HG03565 (cell line): ENCODE measurements at regions not wholly inside any gene's neighbourhood (a gene's known extent, or its start where the extent isn't known, plus 50 kb on each side); places are given as distances from the start of the nearest gene placed in this dataset.

Source experiments
- ATAC-seq: cut with Tn5 transposase; IDR thresholded peaks from one replicate; pipeline ENCODE4 v1.9.1; 2021; ENCODE audit warnings: mild to moderate bottlenecking, moderate library complexity; ENCODE audit not compliant: unreplicated experiment

DNA sequence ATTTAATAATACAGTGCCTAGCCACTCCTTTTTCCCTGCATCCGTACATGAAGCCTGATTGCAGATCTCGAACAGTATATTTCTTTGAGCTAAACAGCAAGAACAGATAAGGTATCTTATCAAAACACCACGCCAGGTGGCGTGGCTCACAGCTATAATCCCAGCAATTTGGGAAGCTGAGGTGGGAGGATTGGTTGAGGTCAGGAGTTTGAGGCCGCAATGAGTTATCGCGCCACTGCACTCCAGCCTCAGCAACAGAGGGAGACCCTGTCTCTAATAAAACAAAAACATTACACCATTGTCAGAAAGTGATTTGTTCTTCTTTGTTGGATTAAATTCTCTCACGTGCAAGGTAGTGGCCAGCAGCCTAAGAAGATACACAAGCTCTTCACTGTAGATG, 291.2 kb upstream of the DMRT1 start:
- no peak for ATAC-seq

DNA sequence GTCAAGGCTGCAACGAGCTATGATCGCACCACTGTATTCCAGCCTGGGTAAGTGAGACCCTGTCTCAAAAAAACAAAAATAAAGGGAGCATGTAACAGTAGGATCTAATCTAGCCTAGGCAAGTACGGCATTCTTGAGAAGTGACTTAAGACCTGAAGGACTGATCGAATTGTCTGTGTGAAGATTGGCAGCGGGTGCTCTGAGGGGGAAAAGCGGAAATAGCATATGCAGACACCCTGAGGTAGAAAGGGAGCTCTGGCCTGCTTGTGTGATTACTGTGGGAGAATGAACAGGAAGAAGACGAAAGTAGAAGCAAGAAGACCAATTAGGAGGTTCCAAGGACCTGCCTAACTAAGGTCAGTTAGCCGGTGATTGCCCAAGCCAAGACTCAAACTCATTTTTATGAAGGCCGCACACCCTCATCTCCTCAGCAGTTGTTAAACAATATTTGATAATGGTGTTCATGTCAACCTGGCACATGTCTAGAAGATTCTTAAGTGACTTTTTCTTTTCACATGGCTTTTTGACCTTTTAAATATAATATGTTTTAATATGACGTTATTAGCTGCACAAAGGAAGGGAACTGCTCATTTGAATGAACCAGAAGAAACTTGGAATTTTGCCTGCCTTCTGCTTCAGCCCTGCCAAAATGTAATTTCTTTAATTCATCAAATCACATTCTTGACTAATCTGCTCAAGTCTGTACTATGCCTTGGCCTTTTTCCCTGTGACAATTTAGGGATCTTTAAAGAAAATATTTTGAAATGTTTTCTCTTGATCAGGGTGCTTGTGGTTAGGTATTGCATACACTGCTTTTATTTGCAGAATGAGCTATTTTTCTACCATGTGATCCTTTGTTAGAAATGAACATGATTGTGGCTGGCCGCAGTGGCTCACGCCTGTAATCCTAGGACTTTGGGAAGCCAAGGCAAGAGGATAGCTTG, 289.2 kb upstream of the DMRT1 start:
- ATAC-seq: no peak

DNA sequence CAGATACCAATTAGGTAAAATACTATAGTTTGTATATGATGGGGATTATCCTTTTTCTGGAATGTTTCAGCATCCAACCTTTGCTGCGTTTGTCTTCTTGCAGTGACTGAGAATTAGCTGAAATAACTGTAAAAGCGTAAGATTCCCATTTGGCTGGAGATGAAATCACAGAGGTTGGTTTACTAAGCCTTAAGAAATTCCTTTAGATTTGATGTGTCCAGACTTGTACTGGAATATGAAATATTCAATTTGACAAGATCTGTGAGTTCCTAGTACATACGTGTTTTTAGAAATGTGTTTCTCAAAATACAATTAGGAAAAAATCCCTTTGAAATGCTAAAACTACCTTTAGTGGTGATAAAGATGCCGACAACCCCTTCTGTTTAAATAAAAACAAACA, 286.0 kb upstream of the DMRT1 start:
- ATAC-seq: no peak

DNA sequence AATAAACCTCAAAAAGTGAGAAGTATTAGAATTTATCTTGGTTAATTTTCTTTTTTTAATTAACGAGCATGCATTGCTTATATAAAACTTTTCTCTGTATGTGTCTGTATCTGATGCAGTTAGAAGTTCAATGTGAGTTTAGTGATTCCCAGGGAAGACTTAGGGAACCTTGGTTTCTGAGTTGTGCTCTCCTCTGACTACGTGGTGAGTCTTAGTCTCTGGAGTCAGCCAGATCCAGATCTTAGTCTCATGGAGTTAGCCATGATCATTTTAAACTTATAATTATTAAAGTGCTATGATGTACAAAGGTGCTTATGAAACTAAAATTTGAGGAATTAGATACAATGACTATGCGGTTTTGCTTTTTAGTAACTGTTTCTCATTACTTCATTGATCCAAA, 285.3 kb upstream of the DMRT1 start:
- no peak for ATAC-seq

DNA sequence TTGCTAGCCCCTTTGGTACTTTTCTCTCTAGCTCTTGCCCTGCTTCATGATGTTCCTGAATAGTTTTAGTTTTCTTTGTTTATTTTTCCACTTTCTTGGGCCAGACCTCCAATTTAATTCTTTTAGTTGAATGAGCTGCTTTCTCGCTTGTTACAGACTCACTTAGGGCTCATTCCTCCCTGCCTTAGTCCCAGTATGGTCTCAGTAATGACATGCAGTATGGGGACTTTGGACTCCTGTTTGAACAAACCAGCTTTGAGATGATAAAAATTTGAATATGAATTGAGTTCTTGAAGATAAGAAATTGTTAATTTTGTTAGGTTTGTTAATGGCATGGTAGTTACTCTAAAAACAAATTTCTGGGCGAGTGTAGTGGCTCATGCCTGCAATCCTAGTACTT, 284.8 kb upstream of the DMRT1 start:
- no peak for ATAC-seq

DNA sequence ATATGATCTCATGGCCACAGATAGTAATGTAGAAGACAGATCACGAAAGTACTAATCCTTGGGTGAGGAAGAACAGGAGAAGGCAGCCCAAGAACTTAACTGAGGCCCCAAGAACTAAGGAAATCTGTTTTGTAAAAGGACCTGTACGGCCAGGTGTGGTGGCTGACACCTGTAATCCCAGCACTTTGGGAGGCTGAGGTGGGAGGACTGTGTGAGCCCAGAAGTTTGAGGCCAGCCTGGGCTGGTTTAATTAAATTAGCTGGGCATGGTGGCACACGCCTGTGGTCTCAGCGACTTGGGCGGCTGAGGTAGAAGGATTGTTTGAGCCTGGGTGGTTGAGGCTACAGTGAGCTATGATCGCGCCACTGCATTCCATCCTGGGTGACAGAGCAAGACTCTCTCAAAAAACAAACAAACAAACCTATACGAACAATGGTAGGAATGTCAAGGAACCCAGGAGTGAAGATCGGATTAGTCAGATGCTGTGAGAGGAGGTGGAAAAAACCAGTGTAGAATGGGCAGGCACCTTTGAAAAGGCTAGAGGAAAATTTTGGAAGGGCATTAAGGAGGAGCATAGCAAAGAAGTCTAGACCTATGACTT, 283.8 kb upstream of the DMRT1 start:
- ATAC-seq: no peak

DNA sequence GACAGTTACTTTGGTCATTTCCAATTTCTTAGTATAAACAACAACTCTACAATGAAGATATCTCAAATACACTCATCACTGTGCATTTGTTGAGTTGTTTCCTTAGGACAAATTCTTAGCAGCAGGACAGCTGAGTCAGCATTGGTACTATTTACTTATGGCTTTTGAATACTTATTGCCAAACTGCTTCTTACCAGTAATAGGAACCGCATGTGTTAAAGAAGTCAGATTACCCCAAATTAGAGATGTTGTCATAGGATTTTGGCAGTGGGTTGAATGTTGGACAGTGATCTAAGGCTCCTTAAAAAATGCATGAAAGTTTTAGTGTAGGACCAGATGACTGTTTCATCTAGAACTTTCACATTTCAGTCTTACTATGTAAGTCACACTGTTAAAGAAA, 280.1 kb upstream of the DMRT1 start:
- ATAC-seq: no peak

DNA sequence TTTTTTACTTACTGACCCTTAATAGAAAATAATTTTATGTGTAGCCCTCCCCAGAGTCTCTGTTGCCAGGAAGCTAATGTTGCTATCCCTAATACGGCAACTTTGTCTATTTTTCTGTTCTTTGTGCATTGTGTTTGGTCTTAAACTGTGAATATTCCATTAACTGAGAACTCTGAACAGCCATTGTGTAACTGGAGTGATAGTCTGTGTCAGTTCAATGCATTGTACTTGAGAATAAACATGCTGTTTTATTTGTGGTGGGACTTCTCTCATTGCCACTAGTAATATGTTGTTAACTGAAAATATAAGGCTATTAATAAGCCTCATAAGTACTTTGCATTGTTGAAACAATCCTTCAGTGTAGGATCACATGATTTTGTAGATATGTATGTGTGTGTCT, 278.3 kb upstream of the DMRT1 start:
- ATAC-seq: no peak

DNA sequence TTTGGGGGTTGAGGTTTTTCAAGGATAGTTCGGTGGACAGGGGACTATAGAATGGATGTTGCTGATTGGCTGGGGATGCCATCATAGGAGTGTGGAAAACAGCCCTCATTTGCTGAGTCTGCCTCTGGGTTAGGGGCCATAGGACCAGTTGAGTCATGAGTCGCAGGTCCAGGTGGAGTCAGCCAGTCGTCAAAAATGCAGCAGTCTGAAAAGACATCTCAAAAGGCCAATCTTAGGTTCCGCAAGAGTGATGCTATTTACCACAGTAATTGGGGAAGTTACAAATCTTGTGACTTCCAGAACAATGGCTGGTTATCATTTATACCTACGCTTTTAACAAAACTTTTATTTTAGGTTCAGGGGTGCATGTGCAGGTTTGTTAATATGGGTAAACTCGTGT, 276.0 kb upstream of the DMRT1 start:
- ATAC-seq: no peak

DNA sequence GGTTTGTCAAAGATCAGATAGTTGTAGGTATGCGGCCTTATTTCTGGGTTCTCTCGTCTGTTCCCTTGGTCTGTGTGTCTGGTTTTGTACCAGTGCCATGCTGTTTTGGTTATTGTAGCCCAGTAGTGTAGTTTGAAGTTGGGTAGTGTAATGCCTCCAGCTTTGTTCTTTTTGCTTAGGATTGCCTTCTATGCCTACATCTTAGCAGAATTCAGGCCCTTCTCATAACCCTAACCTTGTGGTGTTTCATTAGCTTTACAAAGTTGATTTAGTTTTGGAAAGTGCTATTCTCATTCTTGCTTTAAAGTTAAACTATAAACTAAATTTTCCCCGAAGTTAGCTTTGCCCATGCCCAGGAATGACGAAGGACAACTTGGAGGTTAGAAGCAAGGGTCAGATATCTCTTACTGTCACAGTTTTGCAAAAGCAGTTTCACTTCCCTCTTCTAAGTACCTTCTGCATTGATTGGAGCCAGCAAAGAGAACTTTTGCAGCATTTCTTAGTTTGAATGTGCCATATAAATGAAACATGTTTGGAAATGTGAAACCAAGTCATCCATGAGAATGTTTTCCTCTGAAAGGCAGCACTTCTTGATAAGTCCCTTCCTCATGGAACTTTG, 274.3 kb upstream of the DMRT1 start:
- ATAC-seq: peak; percentile 87

DNA sequence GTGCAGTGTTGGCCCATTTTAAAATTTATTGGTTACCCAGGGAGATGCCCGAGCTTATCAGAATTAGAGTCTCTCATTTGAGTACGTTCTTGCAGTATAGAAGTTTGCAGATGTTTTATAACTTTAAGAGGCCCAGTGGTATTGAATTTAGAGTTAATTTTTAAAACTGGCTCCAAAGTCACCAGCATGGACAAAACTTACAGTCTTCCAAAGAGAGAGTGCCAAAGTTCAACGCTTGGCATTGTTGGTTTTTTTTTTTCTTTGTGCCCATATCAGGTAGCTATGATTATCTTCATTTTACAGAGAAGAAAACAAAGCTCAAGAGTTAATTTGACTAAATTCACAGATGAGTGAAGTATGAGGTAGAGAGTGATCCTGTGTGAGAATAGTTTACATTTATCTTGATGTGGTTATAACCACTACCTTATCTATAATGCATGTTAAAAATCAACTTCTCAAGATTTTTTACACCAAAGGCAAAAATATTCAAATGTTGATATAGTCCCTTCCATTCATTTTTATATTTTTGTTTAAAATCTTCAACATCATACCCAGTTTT, 273.7 kb upstream of the DMRT1 start:
- ATAC-seq: no peak

DNA sequence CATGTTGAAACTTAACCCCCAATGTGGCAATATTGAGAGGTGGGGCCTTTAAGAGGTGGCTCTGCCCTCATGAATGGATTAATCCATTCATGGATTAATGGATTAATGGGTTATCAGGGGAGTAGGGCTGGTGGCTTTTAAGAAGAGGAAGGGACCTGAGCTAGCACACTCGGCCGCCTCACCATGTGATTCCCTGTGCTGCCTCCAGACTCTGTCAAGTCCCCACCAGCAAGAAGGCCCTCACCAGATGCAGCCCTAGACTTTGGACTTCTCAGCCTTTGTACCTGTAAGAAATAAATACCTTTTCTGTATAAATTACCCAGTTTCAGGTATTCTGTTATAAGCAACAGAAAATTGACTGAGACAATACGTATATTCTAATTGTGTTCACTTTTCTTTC, 272.2 kb upstream of the DMRT1 start:
- ATAC-seq: no peak

DNA sequence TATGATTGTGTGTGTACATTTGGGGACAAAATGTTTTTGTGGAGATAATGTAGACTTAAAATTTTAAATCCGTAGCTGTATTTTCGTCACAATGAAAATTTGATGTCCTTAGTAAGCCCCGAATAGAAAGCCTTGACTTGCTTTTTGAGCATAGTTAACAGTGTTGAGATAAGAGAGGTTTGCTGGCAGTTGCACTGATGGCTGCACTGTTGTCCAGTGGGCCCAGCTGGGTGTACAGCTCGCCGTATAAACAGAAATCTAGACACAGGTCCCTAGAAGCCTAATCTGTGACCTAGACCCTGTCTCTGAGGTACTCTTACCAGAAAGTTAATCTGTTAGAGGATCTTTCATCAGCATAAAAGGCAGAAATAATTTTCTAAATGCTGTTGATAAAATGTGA, 271.3 kb upstream of the DMRT1 start:
- no peak for ATAC-seq

DNA sequence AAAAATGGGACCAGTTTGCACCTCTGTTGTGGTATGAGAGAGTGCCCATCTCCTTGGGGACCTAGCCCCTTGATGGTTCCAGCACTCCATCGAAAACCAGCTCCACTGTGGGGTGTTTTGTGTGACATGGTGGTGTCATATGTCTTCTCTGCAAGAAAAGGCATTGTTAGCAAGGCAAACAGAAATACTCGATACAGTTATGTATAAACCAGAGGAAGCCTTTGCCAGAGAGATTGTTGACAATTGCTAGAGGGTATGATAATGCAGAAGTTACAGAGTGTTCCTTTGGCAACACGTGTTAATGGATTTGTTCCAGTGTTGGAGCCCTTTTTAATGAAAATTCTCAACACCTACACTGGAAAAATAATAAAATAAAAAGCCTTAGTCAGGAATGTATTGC, 270.4 kb upstream of the DMRT1 start:
- ATAC-seq: no peak

DNA sequence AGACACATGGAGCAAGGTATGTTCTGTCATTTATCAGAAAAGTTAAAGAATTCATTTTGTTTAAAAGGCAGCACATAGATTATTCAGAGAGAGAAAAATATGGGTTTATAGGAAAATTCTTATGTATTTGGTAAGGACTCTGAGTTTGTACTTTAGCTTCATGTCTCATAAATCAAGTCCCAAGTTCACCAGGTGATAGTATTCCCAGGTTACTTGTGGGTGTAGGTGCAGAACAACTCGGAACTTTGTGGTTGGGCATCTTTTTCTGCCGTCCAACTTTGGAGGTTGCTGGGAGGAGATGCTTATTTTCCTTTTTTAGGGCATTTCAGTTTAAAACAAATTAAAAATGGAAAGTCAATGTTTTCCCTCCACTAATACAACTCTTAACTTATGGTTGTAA, 269.8 kb upstream of the DMRT1 start:
- no peak for ATAC-seq

DNA sequence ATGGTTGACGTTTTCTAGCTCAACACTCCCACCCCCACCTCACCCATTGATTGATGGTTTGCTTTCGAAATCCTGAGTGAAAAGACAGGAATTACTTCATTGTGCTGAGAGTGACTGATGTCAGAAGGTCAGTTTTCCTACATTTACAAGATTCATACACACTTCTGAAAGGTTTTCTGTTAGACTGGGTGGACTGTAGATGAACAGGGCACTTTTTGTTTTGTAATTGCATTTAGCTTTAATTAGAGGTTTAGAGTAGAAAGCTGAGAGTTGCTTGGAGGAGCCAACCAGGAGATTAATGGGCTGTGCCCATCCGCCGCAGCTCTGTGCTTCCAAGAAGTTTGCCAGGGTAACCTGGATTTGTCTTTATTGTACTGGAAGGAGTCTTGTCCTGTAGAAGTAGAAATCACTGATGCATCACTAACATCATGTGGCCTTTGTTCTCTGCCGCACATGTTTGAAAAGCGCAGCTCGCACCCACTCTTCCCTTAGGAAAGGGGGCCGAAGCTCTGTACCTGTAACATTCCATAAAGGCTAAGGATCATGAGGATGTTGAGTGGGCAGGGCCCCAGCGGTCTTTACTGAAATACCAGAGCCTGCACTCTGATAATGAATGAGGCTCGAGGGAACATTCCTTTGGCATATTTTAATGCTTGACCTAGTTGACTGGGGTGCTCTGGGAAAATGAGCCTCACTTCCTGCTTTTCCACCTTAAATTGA, 267.6 kb upstream of the DMRT1 start:
- no peak for ATAC-seq

DNA sequence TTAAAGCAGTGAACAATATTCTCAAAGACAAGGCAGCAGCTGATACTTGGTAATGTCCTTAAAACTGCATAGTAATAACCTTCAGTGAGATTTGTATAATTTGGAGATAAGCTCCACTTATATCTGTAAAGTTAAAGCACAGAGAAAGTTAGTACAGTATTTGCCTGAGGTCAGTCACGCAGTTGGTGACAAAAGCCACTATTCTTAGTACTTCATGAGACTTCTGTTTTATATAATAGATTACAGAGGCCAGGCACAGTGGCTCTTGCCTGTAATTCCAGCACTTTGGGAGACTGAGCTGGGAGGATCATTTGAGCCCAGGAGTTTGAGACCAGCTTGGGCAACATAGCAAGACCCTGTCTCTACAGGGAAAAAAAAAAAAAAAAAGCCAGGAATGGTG, 266.4 kb upstream of the DMRT1 start:
- no peak for ATAC-seq

DNA sequence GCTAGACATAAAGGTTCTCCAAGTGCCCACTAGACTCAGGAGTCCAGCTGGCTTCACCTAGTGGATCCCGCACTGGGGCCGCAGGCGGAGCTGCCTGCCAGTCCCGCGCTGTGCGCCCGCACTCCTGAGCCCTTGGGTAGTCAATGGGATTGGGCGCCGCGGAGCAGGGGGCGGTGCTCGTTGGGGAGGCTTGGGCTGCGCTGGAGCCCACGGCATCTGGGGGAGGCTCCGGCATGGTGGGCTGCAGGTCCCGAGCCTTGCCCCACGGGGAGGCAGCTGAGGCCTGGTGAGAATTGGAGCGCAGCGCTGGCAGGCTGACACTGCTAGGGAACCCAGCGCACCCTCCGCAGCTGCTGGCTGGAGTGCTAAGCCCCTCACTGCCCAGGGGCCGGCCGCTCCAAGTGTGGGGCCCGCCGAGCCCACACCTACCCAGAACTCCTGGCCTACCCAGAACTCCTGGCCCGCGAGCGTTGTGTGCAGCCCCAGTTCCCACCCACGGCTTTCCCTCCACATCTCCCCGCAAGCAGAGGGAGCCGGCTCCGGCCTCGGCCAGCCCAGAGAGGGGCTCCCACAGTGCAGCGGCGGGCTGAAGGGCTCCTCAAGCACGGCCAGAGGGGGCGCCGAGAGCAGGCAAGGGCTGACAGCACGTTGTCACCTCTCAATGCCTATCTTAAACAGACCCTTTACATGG, 260.7 kb upstream of the DMRT1 start:
- ATAC-seq: no peak

DNA sequence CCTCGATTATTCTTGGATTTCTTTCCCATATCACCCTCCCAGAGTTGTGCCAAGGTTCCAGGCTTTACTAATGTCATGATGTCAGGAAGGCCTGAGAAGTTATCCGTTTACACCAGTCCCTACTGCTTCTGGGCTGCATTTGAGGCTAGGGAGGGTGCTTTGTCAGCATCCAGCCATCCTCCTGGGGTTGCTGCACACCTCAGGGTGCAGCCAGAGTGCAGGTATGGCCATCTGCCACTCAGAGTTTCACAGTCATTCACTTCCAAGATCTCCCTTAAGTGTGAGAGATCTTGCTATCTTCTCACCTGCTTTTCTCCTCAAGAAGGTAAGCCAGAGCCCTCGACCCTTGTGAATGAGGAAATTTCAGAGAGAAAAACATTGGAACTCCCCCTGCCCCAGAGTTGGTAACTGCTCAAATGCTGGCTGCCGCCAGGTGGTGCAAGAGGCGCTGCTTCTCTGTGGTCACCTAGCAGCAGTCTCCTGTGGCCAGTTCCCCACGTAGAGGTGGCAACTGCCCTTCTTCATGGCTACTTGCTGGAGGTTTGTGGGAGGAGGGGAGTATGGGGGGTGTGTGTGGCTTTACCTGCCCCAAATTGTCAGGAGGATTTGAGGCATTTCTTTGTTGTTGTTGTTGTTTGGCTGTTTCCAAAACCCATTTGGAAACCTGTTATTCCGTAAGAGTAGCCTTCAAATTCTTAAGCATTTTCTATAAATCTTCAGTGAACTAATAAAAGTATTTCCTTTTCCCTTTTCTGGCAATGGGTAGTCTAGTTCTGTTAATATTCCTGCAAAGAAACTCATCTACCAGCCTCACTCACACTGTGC, 259.6 kb upstream of the DMRT1 start:
- no peak for ATAC-seq

DNA sequence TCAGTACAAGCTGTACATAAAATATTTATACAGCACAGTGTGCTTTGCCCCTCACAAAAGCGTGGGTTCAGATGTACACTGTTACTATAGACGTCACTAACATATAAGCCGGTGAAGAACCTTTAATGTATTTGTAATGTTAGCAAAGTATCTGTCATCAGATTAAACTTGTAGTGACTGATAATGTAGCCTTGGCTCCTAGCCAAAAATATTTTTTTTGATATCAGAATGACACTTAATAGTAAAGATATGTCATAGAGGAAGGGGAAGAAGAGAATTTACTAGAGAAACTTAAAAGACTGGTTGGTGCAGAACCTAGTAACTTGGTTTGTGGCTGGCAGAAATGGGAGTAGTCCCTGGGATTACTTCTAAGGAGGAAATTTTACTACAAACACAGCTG, 258.7 kb upstream of the DMRT1 start:
- no peak for ATAC-seq
